IMR-90 (cell line): ENCODE measurements at regions not wholly inside any gene's neighbourhood (a gene's known extent, or its start where the extent isn't known, plus 50 kb on each side); places are given as distances from the start of the nearest gene placed in this dataset.
A peak's percentile ranks its signal among the peaks of the same experiment; 100 is the strongest.

Source experiments
- ATAC-seq: fragments of 200-7000 bp; cut with Tn5 transposase; 2 replicates; pipeline ENCODE4 v1.9.1; 2020; ENCODE audit warnings: low read depth, mild to moderate bottlenecking, moderate library complexity
- BruUV-seq: library from RNA; stranded (reverse); fragments of 400-500 nt; replicated peaks from 2 replicates; lab custom pipeline; 2021; lab: Mats Ljungman, UMichigan
- CTCF ChIA-PET: fragments of 300-600 bp; formaldehyde crosslinking; extraction: SDS; loops from one replicate; lab custom pipeline; 2021; ENCODE audit warnings: antibody characterized with exemption; lab: Yijun Ruan, JAX
- POLR2A ChIA-PET: fragments of 300-600 bp; sonication (Branson Sonifier 250); formaldehyde crosslinking; loops from one replicate; lab custom pipeline; 2022; ENCODE audit warnings: antibody characterized with exemption; ENCODE audit not compliant: unreplicated experiment; lab: Charles Lee
- DNase-seq: peaks from one replicate; pipeline ENCODE4 v3.0.0; 2013
- H2AFZ ChIP-seq: replicated peaks from 2 replicates; pipeline ENCODE3; 2013; ENCODE audit warnings: low read length, mild to moderate bottlenecking; ENCODE audit not compliant: poor library complexity
- H2AK5ac ChIP-seq: 2 replicates; pipeline ENCODE4 v1.6.1; 2013; ENCODE audit warnings: low read depth, low read length, inconsistent platforms
- H2AK9ac ChIP-seq: replicated peaks from 2 replicates; pipeline ENCODE3; 2013; ENCODE audit warnings: mild to moderate bottlenecking, low read depth, low read length, moderate library complexity; ENCODE audit not compliant: poor library complexity
- H2BK120ac ChIP-seq: 2 replicates; pipeline ENCODE4 v1.6.1; 2013; ENCODE audit warnings: low read depth, low read length, inconsistent platforms
- H2BK15ac ChIP-seq: 3 replicates; pipeline ENCODE4 v1.6.1; 2013; ENCODE audit warnings: low read depth, low read length, inconsistent platforms
- H2BK20ac ChIP-seq: 2 replicates; pipeline ENCODE4 v1.6.1; 2013; ENCODE audit warnings: low read depth, mild to moderate bottlenecking, inconsistent platforms, low read length, moderate library complexity
- H2BK5ac ChIP-seq: 2 replicates; pipeline ENCODE4 v1.6.1; 2013; ENCODE audit warnings: mild to moderate bottlenecking, low read depth, low read length, inconsistent platforms; ENCODE audit not compliant: poor library complexity, severe bottlenecking
- H3K14ac ChIP-seq: replicated peaks from 2 replicates; pipeline ENCODE4 v1.6.1; 2013; ENCODE audit warnings: low read depth, low read length, inconsistent platforms
- H3K18ac ChIP-seq: 2 replicates; pipeline ENCODE4 v1.6.1; 2013; ENCODE audit warnings: low read depth, low read length, control low read depth
- H3K23ac ChIP-seq: 2 replicates; pipeline ENCODE4 v1.6.1; 2013; ENCODE audit warnings: low read depth, low read length, inconsistent platforms
- H3K27ac ChIP-seq: 2 replicates; pipeline ENCODE4 v1.5.1; 2013; ENCODE audit warnings: mild to moderate bottlenecking, control low read depth, low read length; ENCODE audit not compliant: insufficient read depth
- H3K27me3 ChIP-seq: 2 replicates; pipeline ENCODE4 v1.6.1; 2013; ENCODE audit warnings: low read length; ENCODE audit not compliant: control insufficient read depth, insufficient read depth
- H3K36me3 ChIP-seq: 2 replicates; pipeline ENCODE4 v1.6.1; 2013; ENCODE audit warnings: low read length, mixed read lengths; ENCODE audit not compliant: control insufficient read depth, insufficient read depth
- H3K4ac ChIP-seq: 2 replicates; pipeline ENCODE4 v1.6.1; 2013; ENCODE audit warnings: low read depth, low read length, inconsistent platforms
- H3K4me1 ChIP-seq: 2 replicates; pipeline ENCODE4 v1.6.1; 2013; ENCODE audit warnings: low read length, mixed read lengths; ENCODE audit not compliant: control insufficient read depth, insufficient read depth
- H3K4me2 ChIP-seq: 2 replicates; pipeline ENCODE4 v1.6.1; 2013; ENCODE audit warnings: low read depth, mild to moderate bottlenecking, control low read depth, low read length, moderate library complexity
- H3K4me3 ChIP-seq: 2 replicates; pipeline ENCODE4 v1.5.1; 2013; ENCODE audit warnings: low read depth, mild to moderate bottlenecking, control low read depth, low read length, moderate library complexity; ENCODE audit not compliant: insufficient read depth
- H3K56ac ChIP-seq: 2 replicates; pipeline ENCODE4 v1.6.1; 2013; ENCODE audit warnings: low read length, inconsistent platforms; ENCODE audit not compliant: insufficient read depth; ENCODE audit errors: extremely low read depth
- H3K79me1 ChIP-seq, 2 experiments: 2 replicates each; pipeline ENCODE4 v1.6.1; 2013; ENCODE audit warnings: low read length in 2 of 2, inconsistent platforms in 1 of 2, low read depth in 1 of 2
- H3K9ac ChIP-seq: 2 replicates; pipeline ENCODE4 v1.6.1; 2013; ENCODE audit warnings: low read depth, low read length, control low read depth
- H3K9me1 ChIP-seq: 2 replicates; pipeline ENCODE4 v1.6.1; 2013; ENCODE audit warnings: low read length, inconsistent platforms; ENCODE audit not compliant: insufficient read depth
- H3K9me3 ChIP-seq: 2 replicates; pipeline ENCODE4 v1.6.1; 2013; ENCODE audit warnings: low read length; ENCODE audit not compliant: control insufficient read depth, insufficient read depth
- H4K20me1 ChIP-seq: 2 replicates; pipeline ENCODE4 v1.6.1; 2013; ENCODE audit warnings: low read length, inconsistent platforms; ENCODE audit not compliant: insufficient read depth
- H4K5ac ChIP-seq: 2 replicates; pipeline ENCODE4 v1.6.1; 2013; ENCODE audit warnings: mild to moderate bottlenecking, low read depth, low read length, control low read depth
- H4K8ac ChIP-seq, 2 experiments: 2 replicates each; pipeline ENCODE4 v1.6.1; 2013; ENCODE audit warnings: low read depth in 2 of 2, low read length in 2 of 2, control low read depth in 1 of 2, inconsistent platforms in 1 of 2
- H4K91ac ChIP-seq: 2 replicates; pipeline ENCODE4 v1.6.1; 2013; ENCODE audit warnings: low read depth, low read length, inconsistent platforms; ENCODE audit not compliant: insufficient read depth
- BHLHE40 ChIP-seq: fragments of 150-350 bp; IDR thresholded peaks from 2 replicates; pipeline ENCODE4 v1.6.1; 2016; ENCODE audit warnings: mild to moderate bottlenecking, low read depth, low read length
- CEBPB ChIP-seq: IDR thresholded peaks from 2 replicates; pipeline ENCODE4 v1.6.1; 2012; ENCODE audit warnings: low read depth, low read length, improper control_type of control experiment
- CHD1 ChIP-seq: IDR thresholded peaks from 2 replicates; pipeline ENCODE4 v1.6.1; 2012; ENCODE audit warnings: low read depth, low read length, improper control_type of control experiment
- CTCF ChIP-seq: conservative IDR thresholded peaks from 2 replicates; pipeline ENCODE4 v1.5.1; 2012; ENCODE audit warnings: mild to moderate bottlenecking, low read depth, low read length, improper control_type of control experiment
- FOS ChIP-seq: fragments of 150-350 bp; IDR thresholded peaks from 2 replicates; pipeline ENCODE4 v1.6.1; 2016; ENCODE audit warnings: low read depth, low read length
- MAFK ChIP-seq: IDR thresholded peaks from 2 replicates; pipeline ENCODE4 v1.6.1; 2012; ENCODE audit warnings: low read depth, low read length, improper control_type of control experiment
- MAZ ChIP-seq: IDR thresholded peaks from 2 replicates; pipeline ENCODE4 v1.6.1; 2012; ENCODE audit warnings: low read depth, mild to moderate bottlenecking, low read length, improper control_type of control experiment, moderate library complexity, borderline replicate concordance
- NFE2L2 ChIP-seq: fragments of 150-350 bp; IDR thresholded peaks from 2 replicates; pipeline ENCODE4 v1.6.1; 2016; ENCODE audit warnings: low read depth, mild to moderate bottlenecking, low read length
- RCOR1 ChIP-seq: IDR thresholded peaks from 2 replicates; pipeline ENCODE4 v1.6.1; 2012; ENCODE audit warnings: mild to moderate bottlenecking, low read length, improper control_type of control experiment; ENCODE audit not compliant: insufficient replicate concordance
- RFX5 ChIP-seq: IDR thresholded peaks from 2 replicates; pipeline ENCODE4 v1.8.0; 2012; ENCODE audit warnings: low read depth, mild to moderate bottlenecking, low read length, moderate library complexity
- SMC3 ChIP-seq: fragments of 150-350 bp; IDR thresholded peaks from 2 replicates; pipeline ENCODE4 v1.6.1; 2016; ENCODE audit warnings: low read depth, mild to moderate bottlenecking, antibody characterized with exemption, low read length, moderate library complexity
- WGBS, 2 experiments: methylation state at CpG; one replicate each; pipeline versions ENCODE4 v1.1.5 to v1.1.7; 2013; ENCODE audit warnings: missing lambda C conversion rate in 2 of 2; ENCODE audit not compliant: insufficient read length in 1 of 2; ENCODE audit errors: extremely low coverage in 2 of 2; 5-methylcytosine and 5-hydroxymethylcytosine counted together
- dilution Hi-C: fragments of 300-500 bp; cut with HindIII; formaldehyde crosslinking; loops from one replicate; pipeline ENCODE4 v1.14.3; 2018; ENCODE audit warnings: low sequenced_read_pairs; ENCODE audit not compliant: unreplicated experiment
- in situ Hi-C: fragments of 300-500 bp; cut with MboI; formaldehyde crosslinking; loops from 3 replicates; pipeline ENCODE4 v1.14.3; 2019; ENCODE audit warnings: low sequenced_read_pairs, inconsistent platforms, mixed read lengths
- intact Hi-C: fragments of 100-400 bp; cut with micrococcal nuclease; formaldehyde crosslinking; loops from 2 replicates; pipeline ENCODE4 v1.10.0; 2022
- TF ChIP-seq, protein P1 (sequence below): fragments of 150-350 bp; IDR thresholded peaks from 2 replicates; pipeline ENCODE4 v1.6.1; 2016; ENCODE audit warnings: low read depth, mild to moderate bottlenecking, low read length, moderate library complexity, borderline replicate concordance
- TF ChIP-seq, protein P2 (sequence below): fragments of 150-350 bp; IDR thresholded peaks from 2 replicates; pipeline ENCODE4 v1.6.1; 2017; ENCODE audit warnings: mild to moderate bottlenecking, antibody characterized with exemption, low read length, low read depth

GRCh38 chr5:40221255-40221654, 458.5 kb upstream of the PTGER4 start:
- Histone ChIP-seq H3K14ac (0 out of 2 replicates have a peak overlapping the region, but pooled peaks have one; percentile 57), H2BK120ac (peak overlapping the region; percentile 88), H4K20me1 (no peaks in the 10 kb centered on the region), H2AFZ (peak overlapping the region; percentile 82), H2BK15ac (peak overlapping the region; percentile 73; the same call in 2 of the 3 replicates), H3K4ac (peak overlapping the region; percentile 75), H4K5ac (no peak overlapping the region), H2BK20ac (peak overlapping the region; percentile 91), H3K36me3 (no peaks in the 10 kb centered on the region), H3K23ac (peak overlapping the region; percentile 53; the same call in 1 of the 2 replicates), H3K4me2 (no peak overlapping the region), H3K4me3 (no peak overlapping the region), H3K27ac (no peak overlapping the region), H3K9me1 (no peaks in the 10 kb centered on the region), H3K9me3 (no peaks in the 10 kb centered on the region), H4K91ac (peak overlapping the region; percentile 27; the same call in 1 of the 2 replicates), H3K9ac (no peak overlapping the region), H2AK5ac (peak overlapping the region; percentile 71), H2BK5ac (peak overlapping the region; percentile 51), H3K56ac (peak overlapping the region; percentile 29; the same call in 1 of the 2 replicates), H4K8ac (peak overlapping the region; percentile 20 to 62; a peak in 3 of 4 replicates), H3K4me1 (peaks cover 2% of the 10 kb centered on the region; the same call in 1 of the 2 replicates), H2AK9ac (peak overlapping the region; percentile 31), H3K18ac (peak overlapping the region; percentile 42; the same call in 1 of the 2 replicates), H3K27me3 (no peaks in the 10 kb centered on the region), H3K79me1 (no peaks in the 10 kb centered on the region)
- TF ChIP-seq, protein P1, sequence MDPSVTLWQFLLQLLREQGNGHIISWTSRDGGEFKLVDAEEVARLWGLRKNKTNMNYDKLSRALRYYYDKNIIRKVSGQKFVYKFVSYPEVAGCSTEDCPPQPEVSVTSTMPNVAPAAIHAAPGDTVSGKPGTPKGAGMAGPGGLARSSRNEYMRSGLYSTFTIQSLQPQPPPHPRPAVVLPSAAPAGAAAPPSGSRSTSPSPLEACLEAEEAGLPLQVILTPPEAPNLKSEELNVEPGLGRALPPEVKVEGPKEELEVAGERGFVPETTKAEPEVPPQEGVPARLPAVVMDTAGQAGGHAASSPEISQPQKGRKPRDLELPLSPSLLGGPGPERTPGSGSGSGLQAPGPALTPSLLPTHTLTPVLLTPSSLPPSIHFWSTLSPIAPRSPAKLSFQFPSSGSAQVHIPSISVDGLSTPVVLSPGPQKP, result no peak
- TF ChIP-seq CHD1, result no peak
- TF ChIP-seq SMC3, result no peak
- TF ChIP-seq BHLHE40, result no peak
- TF ChIP-seq, protein P2, sequence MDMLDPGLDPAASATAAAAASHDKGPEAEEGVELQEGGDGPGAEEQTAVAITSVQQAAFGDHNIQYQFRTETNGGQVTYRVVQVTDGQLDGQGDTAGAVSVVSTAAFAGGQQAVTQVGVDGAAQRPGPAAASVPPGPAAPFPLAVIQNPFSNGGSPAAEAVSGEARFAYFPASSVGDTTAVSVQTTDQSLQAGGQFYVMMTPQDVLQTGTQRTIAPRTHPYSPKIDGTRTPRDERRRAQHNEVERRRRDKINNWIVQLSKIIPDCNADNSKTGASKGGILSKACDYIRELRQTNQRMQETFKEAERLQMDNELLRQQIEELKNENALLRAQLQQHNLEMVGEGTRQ, result no peak
- no peak for TF ChIP-seq CEBPB
- no peak for TF ChIP-seq FOS
- no peak for TF ChIP-seq RCOR1
- no peak for TF ChIP-seq CTCF
- TF ChIP-seq NFE2L2, result no peak
- no peak for TF ChIP-seq MAZ
- no peak for TF ChIP-seq RFX5
- TF ChIP-seq MAFK, result no peak
- POLR2A ChIA-PET, result no interaction called here
- dilution Hi-C loops (no loop called here), intact Hi-C loops (no loop called here), in situ Hi-C loops (loop anchor here (10.0 kb wide), 1 partner anchor 454 kb away; the partner anchor contains the start of gene PTGER4)
- no CpG with 5 or more reads among the region's 2 CpGs for WGBS, 2 experiments
- BruUV-seq, result no TSS peak
- CTCF ChIA-PET, result no interaction called here
- no peak for ATAC-seq
- no peak for DNase-seq
